ENCODE measurements at regions not wholly inside any gene's neighbourhood (a gene's known extent, or its start where the extent isn't known, plus 50 kb on each side); places are given as distances from the start of the nearest gene placed in this dataset.

- WGBS, 2 donors = 70 to 82% methylated on average over 7 of the region's 7 CpGs
- TF ChIP-seq CTCF (IDR thresholded peaks at IDR 0.05) = no peak
- no peak for DNase-seq (ENCODE audit: low spot score in 2 of 2)
- no peaks in the 10 kb centered on the region for H3K36me3 ChIP-seq
- H3K9me3 ChIP-seq = peaks cover 0 to 4% (median 0%) of the 10 kb centered on the region in 4 donors
- H3K4me1 ChIP-seq = no peaks in the 10 kb centered on the region
- H3K27me3 ChIP-seq = peaks cover 0 to 4% of the 10 kb centered on the region in 2 donors
- no peak overlapping the region for H3K4me3 ChIP-seq
- no peak overlapping the region for H3K27ac ChIP-seq
These were observed 294.5 kb upstream of the IRX4 start for GRCh38 chr5:2177244-2177643.

- no peak for TF ChIP-seq CTCF (IDR thresholded peaks at IDR 0.05)
- no peak for TF ChIP-seq POLR2A (IDR thresholded peaks at IDR 0.05)
- no peak for TF ChIP-seq EP300 (IDR thresholded peaks at IDR 0.05)
- Histone ChIP-seq H3K27ac (no peak overlapping the region), H3K9me3 (no peaks in the 10 kb centered on the region), H3K4me3 (no peak overlapping the region), H3K27me3 (peaks cover 0 to 4% of the 10 kb centered on the region in 2 donors), H3K36me3 (no peaks in the 10 kb centered on the region), H3K4me1 (no peaks in the 10 kb centered on the region)
- no peak for DNase-seq (ENCODE audit: low spot score in 2 of 2)
- 48 to 75% methylated on average over 1 of the region's 1 CpG for WGBS, 2 donors
These were observed 293.9 kb upstream of the IRX4 start for GRCh38 chr5:2176581-2176980.

- Histone ChIP-seq H3K4me3 (no peak overlapping the region), H3K27me3 (peaks cover 0 to 4% of the 10 kb centered on the region in 2 donors), H3K27ac (no peak overlapping the region), H3K36me3 (no peaks in the 10 kb centered on the region), H3K9me3 (no peaks in the 10 kb centered on the region), H3K4me1 (no peaks in the 10 kb centered on the region)
- no peak for DNase-seq (ENCODE audit: low spot score in 2 of 2)
- TF ChIP-seq POLR2A (IDR thresholded peaks at IDR 0.05) = no peak
- no peak for TF ChIP-seq EP300 (IDR thresholded peaks at IDR 0.05)
- TF ChIP-seq CTCF (IDR thresholded peaks at IDR 0.05) = no peak
- 78 to 82% methylated on average over 29 of the region's 29 CpGs for WGBS, 2 donors
These were observed 293.2 kb upstream of the IRX4 start for GRCh38 chr5:2175842-2176404.

GRCh38 chr5:2175041-2175440, 292.3 kb upstream of the IRX4 start:
- TF ChIP-seq EP300 (IDR thresholded peaks at IDR 0.05) (no peak), CTCF (IDR thresholded peaks at IDR 0.05) (no peak), POLR2A (IDR thresholded peaks at IDR 0.05) (no peak)
- Histone ChIP-seq H3K36me3 (no peaks in the 10 kb centered on the region), H3K4me1 (no peaks in the 10 kb centered on the region), H3K4me3 (no peak overlapping the region), H3K27me3 (peaks cover 0 to 4% of the 10 kb centered on the region in 2 donors), H3K27ac (no peak overlapping the region), H3K9me3 (no peaks in the 10 kb centered on the region)
- DNase-seq (ENCODE audit: low spot score in 2 of 2) = no peak
- 88 to 89% methylated on average over 14 of the region's 14 CpGs for WGBS, 2 donors

GRCh38 chr5:2174538-2174937, 291.8 kb upstream of the IRX4 start:
- no peak for TF ChIP-seq EP300 (IDR thresholded peaks at IDR 0.05)
- 79 to 81% methylated on average over 10 of the region's 10 CpGs for WGBS, 2 donors
- Histone ChIP-seq H3K9me3 (no peaks in the 10 kb centered on the region), H3K27ac (no peak overlapping the region), H3K27me3 (peaks cover 0 to 4% of the 10 kb centered on the region in 2 donors), H3K36me3 (no peaks in the 10 kb centered on the region), H3K4me1 (no peaks in the 10 kb centered on the region), H3K4me3 (no peak overlapping the region)
- DNase-seq (ENCODE audit: low spot score in 2 of 2) = no peak
